Testis (tissue), 2 donors: ENCODE measurements at regions not wholly inside any gene's neighbourhood (a gene's known extent, or its start where the extent isn't known, plus 50 kb on each side); places are given as distances from the start of the nearest gene placed in this dataset.

Experiments used
- POLR2A ChIP-seq: fragments of 450-650 bp; IDR thresholded peaks from one replicate; pipeline ENCODE4 v1.6.1; 2017; ENCODE audit warnings: antibody characterized with exemption, mild to moderate bottlenecking, moderate library complexity
- TF ChIP-seq, protein P1 (sequence below), 3 experiments: fragments of 450-650 bp in 2 of 3; fragments of 200-600 bp in 1 of 3; sonication (generic) in 1 of 3; IDR thresholded peaks; one replicate each; pipeline ENCODE4 v1.5.1; 2016 to 2019; ENCODE audit warnings: antibody characterized with exemption in 3 of 3, mild to moderate bottlenecking in 2 of 3, moderate library complexity in 1 of 3

DNA sequence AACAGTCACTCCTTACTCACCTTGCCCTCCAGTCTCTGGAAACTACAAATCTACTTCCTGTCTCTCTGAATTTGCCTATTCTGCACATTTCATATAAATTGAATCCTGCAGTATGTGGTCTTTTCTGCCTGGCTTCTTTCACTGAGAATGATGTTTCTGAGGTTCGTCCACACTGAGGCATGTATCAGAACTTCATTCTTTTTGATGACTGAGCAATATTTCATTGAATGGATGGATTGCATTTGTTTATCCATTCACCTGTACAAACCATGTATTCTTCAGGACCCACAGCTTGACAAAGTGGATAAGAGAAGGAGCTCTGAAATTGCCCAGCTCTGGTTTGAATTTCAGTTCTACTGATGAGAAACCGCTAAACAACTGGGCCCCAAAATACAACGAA, 118.9 kb upstream of the ARRDC4 start:
- TF ChIP-seq POLR2A: no peak
- TF ChIP-seq, protein P1, sequence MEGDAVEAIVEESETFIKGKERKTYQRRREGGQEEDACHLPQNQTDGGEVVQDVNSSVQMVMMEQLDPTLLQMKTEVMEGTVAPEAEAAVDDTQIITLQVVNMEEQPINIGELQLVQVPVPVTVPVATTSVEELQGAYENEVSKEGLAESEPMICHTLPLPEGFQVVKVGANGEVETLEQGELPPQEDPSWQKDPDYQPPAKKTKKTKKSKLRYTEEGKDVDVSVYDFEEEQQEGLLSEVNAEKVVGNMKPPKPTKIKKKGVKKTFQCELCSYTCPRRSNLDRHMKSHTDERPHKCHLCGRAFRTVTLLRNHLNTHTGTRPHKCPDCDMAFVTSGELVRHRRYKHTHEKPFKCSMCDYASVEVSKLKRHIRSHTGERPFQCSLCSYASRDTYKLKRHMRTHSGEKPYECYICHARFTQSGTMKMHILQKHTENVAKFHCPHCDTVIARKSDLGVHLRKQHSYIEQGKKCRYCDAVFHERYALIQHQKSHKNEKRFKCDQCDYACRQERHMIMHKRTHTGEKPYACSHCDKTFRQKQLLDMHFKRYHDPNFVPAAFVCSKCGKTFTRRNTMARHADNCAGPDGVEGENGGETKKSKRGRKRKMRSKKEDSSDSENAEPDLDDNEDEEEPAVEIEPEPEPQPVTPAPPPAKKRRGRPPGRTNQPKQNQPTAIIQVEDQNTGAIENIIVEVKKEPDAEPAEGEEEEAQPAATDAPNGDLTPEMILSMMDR (IDR thresholded peaks at IDR 0.05): no peak
